ENCODE measurements at regions not wholly inside any gene's neighbourhood (a gene's known extent, or its start where the extent isn't known, plus 50 kb on each side); places are given as distances from the start of the nearest gene placed in this dataset.
"Not testable (repeated sequence)": the region's sequence is repeated elsewhere in the genome, so short reads cannot be mapped to it uniquely, and the experiment has no call there.

DNA sequence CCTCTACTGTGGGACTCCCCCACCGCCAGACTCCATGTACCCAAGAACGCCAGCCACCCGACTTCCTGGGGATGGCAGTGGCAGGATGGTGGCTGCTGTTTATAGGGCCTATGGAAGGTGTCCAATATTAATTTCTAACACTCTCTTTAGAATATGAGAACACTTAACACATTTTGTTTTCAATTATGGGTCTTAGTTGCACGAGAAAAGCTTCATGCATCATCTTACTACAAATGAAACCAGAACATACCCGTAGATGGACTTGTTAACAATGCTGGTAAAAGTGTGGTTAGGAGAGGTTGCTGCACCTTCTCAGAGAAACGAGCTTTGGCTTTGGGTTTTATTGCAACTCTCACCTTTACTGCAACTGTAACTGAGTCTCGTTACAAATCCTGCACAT lies 335.6 kb upstream of the ID2 start:
- H3K36me3 Mint-ChIP-seq (ENCODE audit: unreplicated experiment), result no peaks in the 10 kb centered on the region
- peaks cover 9% of the 10 kb centered on the region for H3K4me1 Mint-ChIP-seq (ENCODE audit: low read depth, unreplicated experiment)
- H3K4me3 Mint-ChIP-seq (ENCODE audit: unreplicated experiment), result no peak overlapping the region
- TF ChIP-seq, protein P1, sequence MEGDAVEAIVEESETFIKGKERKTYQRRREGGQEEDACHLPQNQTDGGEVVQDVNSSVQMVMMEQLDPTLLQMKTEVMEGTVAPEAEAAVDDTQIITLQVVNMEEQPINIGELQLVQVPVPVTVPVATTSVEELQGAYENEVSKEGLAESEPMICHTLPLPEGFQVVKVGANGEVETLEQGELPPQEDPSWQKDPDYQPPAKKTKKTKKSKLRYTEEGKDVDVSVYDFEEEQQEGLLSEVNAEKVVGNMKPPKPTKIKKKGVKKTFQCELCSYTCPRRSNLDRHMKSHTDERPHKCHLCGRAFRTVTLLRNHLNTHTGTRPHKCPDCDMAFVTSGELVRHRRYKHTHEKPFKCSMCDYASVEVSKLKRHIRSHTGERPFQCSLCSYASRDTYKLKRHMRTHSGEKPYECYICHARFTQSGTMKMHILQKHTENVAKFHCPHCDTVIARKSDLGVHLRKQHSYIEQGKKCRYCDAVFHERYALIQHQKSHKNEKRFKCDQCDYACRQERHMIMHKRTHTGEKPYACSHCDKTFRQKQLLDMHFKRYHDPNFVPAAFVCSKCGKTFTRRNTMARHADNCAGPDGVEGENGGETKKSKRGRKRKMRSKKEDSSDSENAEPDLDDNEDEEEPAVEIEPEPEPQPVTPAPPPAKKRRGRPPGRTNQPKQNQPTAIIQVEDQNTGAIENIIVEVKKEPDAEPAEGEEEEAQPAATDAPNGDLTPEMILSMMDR (IDR thresholded peaks at IDR 0.05; ENCODE audit: partially characterized antibody, unreplicated experiment), result no peak
- no peak overlapping the region for H3K27ac Mint-ChIP-seq (ENCODE audit: unreplicated experiment)
- H3K9me3 Mint-ChIP-seq (ENCODE audit: unreplicated experiment), result peaks cover 4% of the 10 kb centered on the region
- no peaks in the 10 kb centered on the region for H3K27me3 Mint-ChIP-seq (ENCODE audit: unreplicated experiment)
- no peak for DNase-seq

DNA sequence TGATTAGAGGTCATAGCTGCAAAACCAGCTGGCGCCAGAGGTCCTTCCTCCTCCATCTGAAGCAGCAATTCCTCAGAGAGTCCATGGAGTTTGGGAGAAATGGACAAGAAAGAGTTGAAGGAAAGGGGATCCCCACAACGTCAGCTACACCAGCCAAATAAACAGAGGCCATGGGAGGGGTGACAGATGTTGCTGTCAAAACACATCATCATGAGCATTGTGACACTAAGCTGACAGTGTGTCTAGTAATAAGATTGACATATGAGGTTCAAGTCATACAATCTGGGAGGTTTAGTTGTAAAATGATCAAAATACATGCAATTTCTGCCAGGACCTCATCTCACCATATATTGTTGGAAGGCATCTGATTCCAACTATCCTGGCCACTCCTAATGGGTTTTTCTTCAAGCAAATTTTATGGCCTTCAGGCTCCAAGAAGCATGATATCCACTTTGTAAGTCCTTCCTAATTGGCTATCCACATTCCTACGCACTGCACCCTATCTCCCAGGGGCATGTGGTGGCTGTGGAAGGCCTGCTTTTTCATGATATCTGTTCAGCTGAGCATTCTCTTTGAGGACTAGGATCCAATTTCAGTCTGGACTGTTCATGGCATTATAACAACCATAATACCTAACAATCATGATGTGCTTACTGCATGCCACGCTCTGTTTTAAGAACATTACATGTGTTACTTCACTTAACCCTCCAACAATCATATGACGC lies 335.0 kb upstream of the ID2 start:
- TF ChIP-seq, protein P1 (IDR thresholded peaks at IDR 0.05; ENCODE audit: partially characterized antibody, unreplicated experiment), result no peak
- H3K36me3 Mint-ChIP-seq (ENCODE audit: unreplicated experiment), result no peaks in the 10 kb centered on the region
- H3K27ac Mint-ChIP-seq (ENCODE audit: unreplicated experiment), result no peak overlapping the region
- peaks cover 4% of the 10 kb centered on the region for H3K9me3 Mint-ChIP-seq (ENCODE audit: unreplicated experiment)
- no peaks in the 10 kb centered on the region for H3K27me3 Mint-ChIP-seq (ENCODE audit: unreplicated experiment)
- no peak overlapping the region for H3K4me3 Mint-ChIP-seq (ENCODE audit: unreplicated experiment)
- no peak for DNase-seq
- peaks cover 11% of the 10 kb centered on the region for H3K4me1 Mint-ChIP-seq (ENCODE audit: low read depth, unreplicated experiment)

DNA sequence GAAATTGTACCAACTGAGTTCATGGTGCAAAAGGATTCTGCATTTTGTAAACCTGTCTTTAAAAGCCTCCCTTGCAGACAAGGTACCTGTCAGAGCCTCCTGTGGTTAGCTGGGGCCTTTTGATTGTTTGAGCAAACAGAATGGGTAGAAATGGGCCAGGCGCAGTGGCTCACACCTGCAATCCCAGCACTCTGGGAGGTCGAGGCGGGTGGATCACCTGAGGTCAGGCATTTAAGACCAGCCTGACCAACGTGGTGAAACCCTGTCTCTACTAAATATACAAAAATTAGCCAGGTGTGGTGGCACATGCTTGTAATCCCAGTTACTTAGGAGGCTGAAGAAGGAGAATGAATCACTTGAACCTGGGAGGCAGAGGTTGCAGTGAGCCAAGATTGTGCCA lies 332.9 kb upstream of the ID2 start:
- not testable (repeated sequence) for H3K27me3 Mint-ChIP-seq (ENCODE audit: unreplicated experiment); H3K4me3 Mint-ChIP-seq (ENCODE audit: unreplicated experiment); H3K27ac Mint-ChIP-seq (ENCODE audit: unreplicated experiment); DNase-seq; H3K36me3 Mint-ChIP-seq (ENCODE audit: unreplicated experiment); H3K9me3 Mint-ChIP-seq (ENCODE audit: unreplicated experiment)
- H3K4me1 Mint-ChIP-seq (ENCODE audit: low read depth, unreplicated experiment), result peaks cover 13% of the 10 kb centered on the region

DNA sequence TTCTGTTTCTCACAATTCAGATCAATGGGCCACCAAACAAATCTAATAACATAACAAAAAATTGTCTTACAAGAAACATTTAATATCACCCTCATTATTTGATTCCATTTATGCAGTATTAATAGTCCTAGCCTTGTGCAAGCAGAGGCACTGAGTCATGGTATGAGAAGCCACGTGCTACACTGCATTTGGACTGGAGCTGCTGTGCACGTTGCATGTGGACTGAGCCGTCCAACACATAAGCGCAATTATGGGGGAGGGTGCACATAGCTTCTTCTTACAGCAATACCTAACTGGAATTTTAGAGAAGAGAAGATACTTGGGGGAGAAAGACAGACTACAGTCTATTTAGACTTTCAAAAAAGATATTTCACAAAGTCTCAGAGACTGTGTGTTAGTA lies 329.6 kb upstream of the ID2 start:
- Mint-ChIP-seq H3K9me3 (ENCODE audit: unreplicated experiment) (peaks cover 3% of the 10 kb centered on the region), H3K27me3 (ENCODE audit: unreplicated experiment) (no peaks in the 10 kb centered on the region), H3K36me3 (ENCODE audit: unreplicated experiment) (no peaks in the 10 kb centered on the region), H3K4me1 (ENCODE audit: low read depth, unreplicated experiment) (peaks cover 22% of the 10 kb centered on the region), H3K4me3 (ENCODE audit: unreplicated experiment) (no peak overlapping the region), H3K27ac (ENCODE audit: unreplicated experiment) (no peak overlapping the region)
- no peak for DNase-seq
- TF ChIP-seq, protein P1 (IDR thresholded peaks at IDR 0.05; ENCODE audit: partially characterized antibody, unreplicated experiment), result no peak

DNA sequence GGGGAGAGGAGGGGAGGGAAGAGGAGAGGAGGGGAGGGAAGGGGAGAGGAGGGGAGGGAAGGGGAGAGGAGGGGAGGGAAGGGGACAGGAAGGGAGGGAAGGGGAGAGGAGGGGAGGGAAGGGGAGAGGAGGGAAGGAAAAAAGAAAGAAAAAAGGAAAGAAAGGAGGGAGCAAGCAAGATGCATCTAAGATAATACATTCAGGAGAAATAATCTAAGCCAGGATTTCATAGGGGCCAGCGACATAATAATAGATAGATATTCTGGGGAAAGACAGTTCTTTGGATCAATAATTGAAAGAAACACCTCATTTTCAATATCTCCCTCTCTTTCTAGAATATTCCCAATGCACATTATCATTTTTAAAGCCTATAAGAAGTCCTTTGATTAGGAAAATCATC lies 328.9 kb upstream of the ID2 start:
- Mint-ChIP-seq H3K9me3 (ENCODE audit: unreplicated experiment) (peaks cover 3% of the 10 kb centered on the region), H3K36me3 (ENCODE audit: unreplicated experiment) (no peaks in the 10 kb centered on the region), H3K27ac (ENCODE audit: unreplicated experiment) (no peak overlapping the region), H3K4me1 (ENCODE audit: low read depth, unreplicated experiment) (peaks cover 23% of the 10 kb centered on the region), H3K4me3 (ENCODE audit: unreplicated experiment) (no peak overlapping the region), H3K27me3 (ENCODE audit: unreplicated experiment) (no peaks in the 10 kb centered on the region)
- DNase-seq, result no peak
- TF ChIP-seq, protein P1 (IDR thresholded peaks at IDR 0.05; ENCODE audit: partially characterized antibody, unreplicated experiment), result no peak
